Mammary epithelial cell (primary cell): ENCODE measurements at regions not wholly inside any gene's neighbourhood (a gene's known extent, or its start where the extent isn't known, plus 50 kb on each side); places are given as distances from the start of the nearest gene placed in this dataset.

Experiments used
- EZH2 ChIP-seq: IDR thresholded peaks from 2 replicates; pipeline ENCODE4 v1.6.1; 2012; ENCODE audit warnings: low read length, inconsistent platforms, borderline replicate concordance
- TF ChIP-seq, protein P1 (sequence below), 2 donors: IDR thresholded peaks in 1 of 2; conservative IDR thresholded peaks in 1 of 2; 2 replicates each; pipeline ENCODE4 v1.5.1; 2011 to 2012; ENCODE audit warnings: inconsistent platforms in 2 of 2, low read length in 2 of 2, mild to moderate bottlenecking in 2 of 2, control low read depth in 1 of 2, low read depth in 1 of 2; ENCODE audit not compliant: insufficient read depth in 1 of 2; ENCODE audit errors: extremely low read depth in 1 of 2

GRCh38 chr13:94952787-94953186 lies 240.4 kb upstream of the SOX21 start:
- TF ChIP-seq, protein P1, sequence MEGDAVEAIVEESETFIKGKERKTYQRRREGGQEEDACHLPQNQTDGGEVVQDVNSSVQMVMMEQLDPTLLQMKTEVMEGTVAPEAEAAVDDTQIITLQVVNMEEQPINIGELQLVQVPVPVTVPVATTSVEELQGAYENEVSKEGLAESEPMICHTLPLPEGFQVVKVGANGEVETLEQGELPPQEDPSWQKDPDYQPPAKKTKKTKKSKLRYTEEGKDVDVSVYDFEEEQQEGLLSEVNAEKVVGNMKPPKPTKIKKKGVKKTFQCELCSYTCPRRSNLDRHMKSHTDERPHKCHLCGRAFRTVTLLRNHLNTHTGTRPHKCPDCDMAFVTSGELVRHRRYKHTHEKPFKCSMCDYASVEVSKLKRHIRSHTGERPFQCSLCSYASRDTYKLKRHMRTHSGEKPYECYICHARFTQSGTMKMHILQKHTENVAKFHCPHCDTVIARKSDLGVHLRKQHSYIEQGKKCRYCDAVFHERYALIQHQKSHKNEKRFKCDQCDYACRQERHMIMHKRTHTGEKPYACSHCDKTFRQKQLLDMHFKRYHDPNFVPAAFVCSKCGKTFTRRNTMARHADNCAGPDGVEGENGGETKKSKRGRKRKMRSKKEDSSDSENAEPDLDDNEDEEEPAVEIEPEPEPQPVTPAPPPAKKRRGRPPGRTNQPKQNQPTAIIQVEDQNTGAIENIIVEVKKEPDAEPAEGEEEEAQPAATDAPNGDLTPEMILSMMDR (conservative IDR thresholded peaks at IDR 0.05 in 1 of 2, IDR thresholded peaks at IDR 0.05 in 1 of 2; ENCODE audit: extremely low read depth in 1 of 2, insufficient read depth in 1 of 2, low read depth in 1 of 2, low read length in 2 of 2): no peak
- no peak for TF ChIP-seq EZH2
